ENCODE measurements at regions not wholly inside any gene's neighbourhood (a gene's known extent, or its start where the extent isn't known, plus 50 kb on each side); places are given as distances from the start of the nearest gene placed in this dataset.

DNA sequence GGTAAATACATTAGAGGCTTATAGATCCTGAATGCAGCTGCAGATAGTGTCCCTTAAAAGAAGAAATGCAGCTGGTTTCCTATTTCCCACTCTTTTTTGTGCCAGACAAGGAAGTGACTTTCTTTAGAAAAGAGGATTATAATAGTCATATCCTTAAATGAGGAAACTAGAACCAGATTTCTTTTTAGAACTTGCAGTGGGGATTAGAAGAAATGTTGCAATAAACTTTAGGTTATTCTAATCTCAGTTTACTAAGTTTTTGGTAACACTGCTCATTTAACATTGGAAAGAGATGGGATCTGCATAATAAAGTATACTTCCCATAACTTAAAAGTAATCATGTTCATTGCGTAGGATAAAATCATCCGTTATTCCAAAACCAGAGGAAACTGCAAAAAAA lies 101.9 kb downstream of the SLIT2 start:
- no peak for DNase-seq (ENCODE audit: low read depth)

GRCh38 chr4:20354120-20354519 lies 102.4 kb downstream of the SLIT2 start:
- DNase-seq (ENCODE audit: low read depth): no peak

- no peak for DNase-seq (ENCODE audit: low read depth)
Measured at GRCh38 chr4:20356565-20356964, 104.9 kb downstream of the SLIT2 start.

DNA sequence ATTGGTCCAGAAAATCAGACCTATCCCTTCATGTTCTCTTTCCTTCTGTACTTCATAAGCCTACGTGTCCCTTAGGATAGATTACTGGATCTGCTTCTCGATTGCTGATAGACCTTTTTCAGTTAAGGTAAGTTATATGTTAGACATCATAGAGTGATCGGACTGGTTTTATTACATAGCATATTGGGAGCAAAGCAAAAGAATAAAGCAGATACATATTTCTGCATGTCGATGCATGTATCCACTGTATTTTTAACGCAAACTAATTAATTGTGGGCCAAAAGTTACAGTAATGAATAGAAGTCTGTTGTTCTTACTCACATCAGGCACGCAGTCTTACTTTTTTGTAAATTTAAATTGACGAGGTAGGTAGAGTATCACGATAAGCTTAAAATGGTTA lies 106.4 kb downstream of the SLIT2 start:
- no peak for DNase-seq (ENCODE audit: low read depth)

GRCh38 chr4:20359692-20360091 lies 108.0 kb downstream of the SLIT2 start:
- no peak for DNase-seq (ENCODE audit: low read depth)

- no peak for DNase-seq (ENCODE audit: low read depth)
Measured at GRCh38 chr4:20362148-20362547, 110.4 kb downstream of the SLIT2 start.

DNA sequence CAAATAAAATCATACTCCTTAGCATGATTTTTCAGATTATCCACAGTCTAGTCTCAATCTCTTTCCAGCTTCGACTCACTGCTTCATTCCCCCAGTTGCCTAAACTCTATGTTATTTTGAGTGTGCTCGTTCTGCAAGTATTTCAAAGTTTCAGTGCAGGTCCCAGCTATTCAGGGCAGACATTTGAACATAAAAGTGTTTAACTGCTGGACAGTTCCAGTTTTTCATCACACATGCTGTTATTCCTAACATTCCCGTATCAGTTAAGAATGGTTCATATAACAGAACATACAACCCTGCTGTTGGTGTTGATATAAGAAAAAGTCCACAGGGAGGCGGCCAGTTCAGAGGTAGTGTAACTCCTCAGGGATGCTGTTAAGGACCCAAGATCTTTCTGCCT lies 113.3 kb downstream of the SLIT2 start:
- DNase-seq (ENCODE audit: low read depth): no peak

DNA sequence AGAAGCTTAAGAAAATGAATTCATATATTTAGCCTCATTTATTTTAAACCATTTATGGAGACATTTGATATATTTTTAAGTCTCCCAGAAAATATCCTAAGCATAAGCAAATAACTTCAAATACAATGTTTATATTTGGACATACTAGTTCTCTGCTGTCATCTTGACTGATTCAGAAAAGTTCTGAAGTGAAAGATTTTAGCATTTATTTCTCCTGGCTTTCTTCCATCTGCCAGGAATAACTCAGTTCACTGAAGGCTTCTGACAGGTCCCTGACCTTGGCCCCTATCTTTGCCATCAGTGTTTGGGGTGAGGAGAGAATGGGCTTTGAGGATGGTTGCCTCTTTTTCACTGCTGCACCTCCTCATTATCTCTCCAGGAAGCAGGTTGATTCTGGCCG lies 115.7 kb downstream of the SLIT2 start:
- DNase-seq (ENCODE audit: low read depth): no peak

DNA sequence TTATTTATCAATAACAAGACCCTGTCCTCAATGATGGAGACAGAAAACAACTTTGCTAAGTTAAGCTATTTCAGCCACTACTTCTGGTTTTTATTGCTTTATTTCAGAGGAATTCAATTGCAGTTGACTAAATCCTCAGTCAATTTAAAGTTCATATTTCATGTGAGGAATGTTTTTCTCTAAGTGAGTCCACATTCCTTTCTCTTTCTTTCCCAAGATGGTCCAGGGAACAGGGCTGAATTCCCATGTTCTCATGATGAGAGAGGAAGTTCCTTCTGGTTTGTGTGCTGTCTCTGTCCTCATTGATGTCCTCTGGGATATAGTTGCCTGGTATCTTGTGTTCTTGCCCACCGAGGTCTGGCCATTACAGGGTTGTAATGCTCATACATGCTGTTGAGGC lies 117.2 kb downstream of the SLIT2 start:
- peak; percentile 87 for DNase-seq (ENCODE audit: low read depth)

- DNase-seq (ENCODE audit: low read depth): no peak
Measured at GRCh38 chr4:20370274-20370673, 118.6 kb downstream of the SLIT2 start.

- DNase-seq (ENCODE audit: low read depth): no peak
Measured at GRCh38 chr4:20376070-20376469, 124.4 kb downstream of the SLIT2 start.

- DNase-seq (ENCODE audit: low read depth): no peak
Measured at GRCh38 chr4:20378181-20378580, 126.5 kb downstream of the SLIT2 start.

GRCh38 chr4:20381005-20381404 lies 129.3 kb downstream of the SLIT2 start:
- DNase-seq (ENCODE audit: low read depth): no peak

GRCh38 chr4:20383283-20383682 lies 131.6 kb downstream of the SLIT2 start:
- DNase-seq (ENCODE audit: low read depth): no peak

DNA sequence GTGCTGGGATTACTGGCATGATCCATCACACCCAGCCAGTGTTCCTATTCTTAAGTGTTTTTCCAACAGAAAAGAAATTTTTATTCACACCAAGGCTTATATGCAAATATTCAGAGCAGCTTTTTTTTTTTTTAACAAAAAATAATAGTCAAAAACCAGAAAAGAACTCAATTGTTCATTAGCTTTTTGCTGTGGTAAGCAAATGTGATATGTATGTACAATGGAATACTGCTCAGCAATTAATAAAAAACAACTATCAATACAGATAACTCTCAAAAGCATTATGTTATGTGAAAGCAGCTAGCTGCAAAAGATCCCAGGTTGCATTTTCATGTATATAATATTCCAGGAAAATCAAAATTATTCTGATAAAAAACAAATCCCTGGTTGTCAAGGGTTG lies 132.3 kb downstream of the SLIT2 start:
- no peak for DNase-seq (ENCODE audit: low read depth)

GRCh38 chr4:20384456-20384855 lies 132.8 kb downstream of the SLIT2 start:
- DNase-seq (ENCODE audit: low read depth): no peak

- no peak for DNase-seq (ENCODE audit: low read depth)
Measured at GRCh38 chr4:20386001-20386740, 134.5 kb downstream of the SLIT2 start.

GRCh38 chr4:20386906-20387305 lies 135.2 kb downstream of the SLIT2 start:
- DNase-seq (ENCODE audit: low read depth): no peak

- peak; percentile 51 for DNase-seq (ENCODE audit: low read depth)
Measured at GRCh38 chr4:20391198-20391597, 139.5 kb downstream of the SLIT2 start.

DNA sequence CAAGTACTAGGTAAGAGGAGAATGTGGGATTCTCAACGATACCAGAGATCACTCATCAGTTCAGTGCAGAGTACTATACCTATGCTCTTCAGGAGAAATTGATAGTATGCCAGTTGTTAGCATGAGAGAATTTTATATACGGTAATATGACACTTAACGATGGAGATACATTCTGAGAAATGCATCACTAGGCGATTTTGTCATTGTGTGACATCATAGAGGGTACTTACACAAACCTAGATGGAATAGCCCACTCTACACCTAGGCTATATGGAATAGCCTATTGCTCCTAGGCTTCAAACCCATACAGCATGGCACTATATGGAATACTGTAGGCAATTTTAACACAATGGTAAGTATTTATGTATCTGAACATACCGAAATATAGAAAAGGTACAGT lies 140.2 kb downstream of the SLIT2 start:
- no peak for DNase-seq (ENCODE audit: low read depth)

DNA sequence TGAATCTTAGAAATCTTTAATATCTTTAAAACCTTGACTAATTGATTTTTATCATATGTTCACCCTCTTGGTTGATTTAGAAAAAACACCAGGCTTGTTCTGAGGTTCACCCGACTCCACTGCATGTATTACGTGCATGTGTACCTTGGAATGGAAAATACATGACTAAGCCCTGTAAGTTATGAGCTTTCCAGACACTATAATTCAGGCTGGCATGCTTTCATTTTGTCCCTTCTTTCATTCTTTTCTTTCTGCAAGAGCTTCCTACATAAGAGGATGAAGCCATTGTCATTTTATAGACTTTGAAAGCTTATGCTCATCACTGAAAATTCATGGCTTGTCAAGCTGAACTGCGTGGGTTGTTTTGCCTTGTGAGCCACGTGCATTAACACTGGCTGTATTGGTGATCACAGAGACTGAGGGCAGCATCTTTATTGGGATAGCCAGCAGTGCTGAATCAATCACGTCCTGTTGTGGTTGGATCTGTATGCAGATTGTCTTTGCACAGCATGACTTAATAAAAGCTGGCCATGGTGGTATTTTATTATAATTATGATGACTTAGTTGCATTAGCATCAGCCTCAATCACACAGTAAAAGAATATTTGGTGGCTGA lies 141.9 kb downstream of the SLIT2 start:
- peak; percentile 13 for DNase-seq (ENCODE audit: low read depth)

DNA sequence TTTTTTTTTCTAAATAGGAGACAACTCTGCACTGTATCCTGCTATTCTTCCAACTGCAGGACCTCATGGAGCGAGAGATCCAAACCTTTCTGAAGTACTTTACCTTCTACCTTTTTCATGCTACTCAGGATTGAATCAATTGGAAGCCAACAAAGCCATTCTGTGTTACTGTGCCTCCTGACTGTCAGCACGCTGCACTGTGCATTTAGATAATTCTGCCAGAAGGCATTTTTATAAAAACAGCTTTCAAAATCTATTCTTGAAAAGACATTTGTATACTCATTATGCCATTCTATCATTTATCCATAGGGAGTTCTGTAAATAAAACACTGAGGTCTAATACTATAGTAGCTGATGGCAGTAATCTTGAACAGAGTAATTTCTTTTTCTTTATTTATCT lies 142.8 kb downstream of the SLIT2 start:
- no peak for DNase-seq (ENCODE audit: low read depth)

DNA sequence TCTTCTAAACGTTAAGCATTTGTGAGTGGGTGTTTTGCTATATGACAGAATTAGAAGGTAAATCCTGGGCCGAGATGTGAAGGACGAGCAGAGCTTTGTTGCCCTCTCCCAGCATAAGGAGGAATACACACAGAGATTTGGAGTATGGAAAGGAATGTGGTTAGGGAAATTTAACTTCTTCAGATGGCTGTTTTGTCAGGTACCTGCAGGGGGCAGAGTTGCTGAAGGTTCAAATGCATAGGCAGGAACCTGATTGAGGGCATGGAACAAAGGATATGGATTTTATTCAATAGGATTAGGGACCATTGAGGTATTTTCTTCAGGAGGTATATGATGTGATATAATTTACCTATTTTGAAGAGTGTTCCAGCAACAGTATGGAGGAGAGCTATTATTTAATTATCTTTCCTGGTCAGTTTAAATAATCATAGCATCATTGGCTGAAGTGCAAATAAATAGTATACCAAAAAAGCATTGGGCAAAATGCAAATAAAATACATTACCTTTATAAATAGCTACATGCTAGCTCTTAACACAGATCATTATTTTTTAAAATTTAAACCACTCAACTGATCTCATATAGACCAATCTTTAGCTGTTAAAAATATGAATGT lies 143.6 kb downstream of the SLIT2 start:
- DNase-seq (ENCODE audit: low read depth): no peak

DNA sequence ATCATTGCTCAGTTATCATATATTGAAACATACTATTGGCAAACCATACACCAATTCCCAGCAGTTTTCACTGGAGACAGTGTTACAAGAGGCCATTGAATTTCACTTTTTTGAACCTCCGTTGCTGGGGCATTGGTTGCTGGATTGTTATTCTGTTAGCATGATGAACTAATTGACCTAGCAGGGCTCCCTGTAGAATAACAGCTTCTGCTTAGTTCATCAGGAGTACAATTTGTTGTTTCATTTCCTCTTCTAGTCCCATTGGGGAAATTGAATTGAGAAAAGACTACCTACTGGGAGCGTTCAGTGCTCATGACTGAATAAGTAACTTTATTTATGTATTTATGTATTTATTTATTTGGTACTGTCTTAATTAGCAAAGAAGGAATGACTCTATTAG lies 151.6 kb downstream of the SLIT2 start:
- DNase-seq (ENCODE audit: low read depth): no peak
